ENCODE measurements at regions not wholly inside any gene's neighbourhood (a gene's known extent, or its start where the extent isn't known, plus 50 kb on each side); places are given as distances from the start of the nearest gene placed in this dataset.

- DNase-seq (ENCODE audit: extremely low spot score): no peak
- no peaks in the 10 kb centered on the region for H3K4me1 ChIP-seq
- H3K4me3 ChIP-seq: no peak overlapping the region
- no peaks in the 10 kb centered on the region for H3K27me3 ChIP-seq
- H3K36me3 ChIP-seq: no peaks in the 10 kb centered on the region
- H3K27ac ChIP-seq (replicated peaks in 1 of 4): no peak overlapping the region
- H3K9me3 ChIP-seq: peaks cover 0 to 7% (median 4%) of the 10 kb centered on the region in 4 donors
- TF ChIP-seq CTCF (IDR thresholded peaks at IDR 0.05) (no peak), EP300 (IDR thresholded peaks at IDR 0.05) (no peak), POLR2AphosphoS5 (IDR thresholded peaks at IDR 0.05) (no peak), POLR2A (IDR thresholded peaks at IDR 0.05; ENCODE audit: low read depth) (no peak)
- WGBS: 83% methylated on average over 4 of the region's 4 CpGs
- intact Hi-C loops (cut with DNase I): no loop called here
These were observed 307.3 kb downstream of the PIK3R1 start for GRCh38 chr5:68522863-68523262.

- no peak for TF ChIP-seq POLR2A (IDR thresholded peaks at IDR 0.05; ENCODE audit: low read depth)
- no peak for TF ChIP-seq POLR2AphosphoS5 (IDR thresholded peaks at IDR 0.05)
- TF ChIP-seq CTCF (IDR thresholded peaks at IDR 0.05): no peak
- TF ChIP-seq EP300 (IDR thresholded peaks at IDR 0.05): no peak
- 88% methylated on average over 3 of the region's 3 CpGs for WGBS
- intact Hi-C loops (cut with DNase I): no loop called here
- no peaks in the 10 kb centered on the region for H3K27me3 ChIP-seq
- no peak overlapping the region for H3K27ac ChIP-seq (replicated peaks in 1 of 4)
- DNase-seq (ENCODE audit: extremely low spot score): no peak
- no peaks in the 10 kb centered on the region for H3K36me3 ChIP-seq
- peaks cover 6 to 11% (median 6%) of the 10 kb centered on the region in 4 donors for H3K4me1 ChIP-seq
- no peak overlapping the region for H3K4me3 ChIP-seq
- peaks cover 0 to 13% (median 9%) of the 10 kb centered on the region in 4 donors for H3K9me3 ChIP-seq
These were observed 313.3 kb downstream of the PIK3R1 start for GRCh38 chr5:68528821-68529273.

- no peaks in the 10 kb centered on the region for H3K27me3 ChIP-seq
- 70% methylated on average over 3 of the region's 3 CpGs for WGBS
- H3K4me3 ChIP-seq: no peak overlapping the region
- peaks cover 0 to 13% (median 9%) of the 10 kb centered on the region in 4 donors for H3K9me3 ChIP-seq
- DNase-seq (ENCODE audit: extremely low spot score): no peak
- intact Hi-C loops (cut with DNase I): no loop called here
- H3K4me1 ChIP-seq: peaks cover 9 to 18% (median 13%) of the 10 kb centered on the region in 4 donors
- H3K36me3 ChIP-seq: no peaks in the 10 kb centered on the region
- TF ChIP-seq POLR2AphosphoS5 (IDR thresholded peaks at IDR 0.05) (no peak), POLR2A (IDR thresholded peaks at IDR 0.05; ENCODE audit: low read depth) (no peak), EP300 (IDR thresholded peaks at IDR 0.05) (no peak), CTCF (IDR thresholded peaks at IDR 0.05) (no peak)
- H3K27ac ChIP-seq (replicated peaks in 1 of 4): no peak overlapping the region
These were observed 314.0 kb downstream of the PIK3R1 start for GRCh38 chr5:68529581-68529980.

GRCh38 chr5:68531970-68532369, 316.4 kb downstream of the PIK3R1 start:
- WGBS: 93% methylated on average over 4 of the region's 4 CpGs
- Histone ChIP-seq H3K4me1 (peaks cover 10 to 20% (median 13%) of the 10 kb centered on the region in 4 donors), H3K36me3 (no peaks in the 10 kb centered on the region), H3K9me3 (peaks cover 0 to 13% (median 9%) of the 10 kb centered on the region in 4 donors), H3K4me3 (no peak overlapping the region), H3K27ac (replicated peaks in 1 of 4) (no peak overlapping the region), H3K27me3 (no peaks in the 10 kb centered on the region)
- no peak for DNase-seq (ENCODE audit: extremely low spot score)
- TF ChIP-seq POLR2AphosphoS5 (IDR thresholded peaks at IDR 0.05) (no peak), CTCF (IDR thresholded peaks at IDR 0.05) (no peak), POLR2A (IDR thresholded peaks at IDR 0.05; ENCODE audit: low read depth) (no peak), EP300 (IDR thresholded peaks at IDR 0.05) (no peak)
- intact Hi-C loops (cut with DNase I): no loop called here

- Histone ChIP-seq H3K4me1 (peaks cover 10 to 20% (median 13%) of the 10 kb centered on the region in 4 donors), H3K27me3 (no peaks in the 10 kb centered on the region), H3K9me3 (peaks cover 0 to 7% (median 2%) of the 10 kb centered on the region in 4 donors), H3K27ac (replicated peaks in 1 of 4) (no peak overlapping the region), H3K36me3 (no peaks in the 10 kb centered on the region), H3K4me3 (no peak overlapping the region)
- intact Hi-C loops (cut with DNase I): no loop called here
- TF ChIP-seq CTCF (IDR thresholded peaks at IDR 0.05) (no peak), POLR2A (IDR thresholded peaks at IDR 0.05; ENCODE audit: low read depth) (no peak), POLR2AphosphoS5 (IDR thresholded peaks at IDR 0.05) (no peak)
- DNase-seq (ENCODE audit: extremely low spot score): no peak
- 71% methylated on average over 2 of the region's 2 CpGs for WGBS
These were observed 317.5 kb downstream of the PIK3R1 start for GRCh38 chr5:68533051-68533450.
